ENCODE measurements at regions not wholly inside any gene's neighbourhood (a gene's known extent, or its start where the extent isn't known, plus 50 kb on each side); places are given as distances from the start of the nearest gene placed in this dataset.

- H3K36me3 Mint-ChIP-seq (ENCODE audit: low read depth, unreplicated experiment) = no peaks in the 10 kb centered on the region
- no peak for TF ChIP-seq CTCF (IDR thresholded peaks at IDR 0.05; ENCODE audit: unreplicated experiment)
- H3K27ac Mint-ChIP-seq (ENCODE audit: unreplicated experiment) = no peak overlapping the region
- H3K27me3 Mint-ChIP-seq (ENCODE audit: unreplicated experiment) = no peaks in the 10 kb centered on the region
- no peak for DNase-seq (ENCODE audit: low spot score)
- no peaks in the 10 kb centered on the region for H3K9me3 Mint-ChIP-seq (ENCODE audit: unreplicated experiment)
- no peaks in the 10 kb centered on the region for H3K4me1 Mint-ChIP-seq (ENCODE audit: unreplicated experiment)
- H3K4me3 Mint-ChIP-seq (ENCODE audit: unreplicated experiment) = no peak overlapping the region
Observed at GRCh38 chr1:221565711-221566110, 176.2 kb downstream of the DUSP10 start.

GRCh38 chr1:221567859-221568507 lies 173.9 kb downstream of the DUSP10 start:
- Mint-ChIP-seq H3K27me3 (ENCODE audit: unreplicated experiment) (no peaks in the 10 kb centered on the region), H3K9me3 (ENCODE audit: unreplicated experiment) (no peaks in the 10 kb centered on the region), H3K4me3 (ENCODE audit: unreplicated experiment) (no peak overlapping the region), H3K36me3 (ENCODE audit: low read depth, unreplicated experiment) (no peaks in the 10 kb centered on the region), H3K4me1 (ENCODE audit: unreplicated experiment) (no peaks in the 10 kb centered on the region), H3K27ac (ENCODE audit: unreplicated experiment) (no peak overlapping the region)
- no peak for TF ChIP-seq CTCF (IDR thresholded peaks at IDR 0.05; ENCODE audit: unreplicated experiment)
- DNase-seq (ENCODE audit: low spot score) = no peak

GRCh38 chr1:221573756-221574155 lies 168.1 kb downstream of the DUSP10 start:
- Mint-ChIP-seq H3K27me3 (ENCODE audit: unreplicated experiment) (no peaks in the 10 kb centered on the region), H3K4me1 (ENCODE audit: unreplicated experiment) (no peaks in the 10 kb centered on the region), H3K4me3 (ENCODE audit: unreplicated experiment) (no peak overlapping the region), H3K27ac (ENCODE audit: unreplicated experiment) (no peak overlapping the region), H3K36me3 (ENCODE audit: low read depth, unreplicated experiment) (no peaks in the 10 kb centered on the region), H3K9me3 (ENCODE audit: unreplicated experiment) (no peaks in the 10 kb centered on the region)
- no peak for DNase-seq (ENCODE audit: low spot score)
- TF ChIP-seq CTCF (IDR thresholded peaks at IDR 0.05; ENCODE audit: unreplicated experiment) = no peak

- Mint-ChIP-seq H3K36me3 (ENCODE audit: low read depth, unreplicated experiment) (no peaks in the 10 kb centered on the region), H3K4me1 (ENCODE audit: unreplicated experiment) (no peaks in the 10 kb centered on the region), H3K27ac (ENCODE audit: unreplicated experiment) (no peak overlapping the region), H3K9me3 (ENCODE audit: unreplicated experiment) (no peaks in the 10 kb centered on the region), H3K4me3 (ENCODE audit: unreplicated experiment) (no peak overlapping the region), H3K27me3 (ENCODE audit: unreplicated experiment) (no peaks in the 10 kb centered on the region)
- DNase-seq (ENCODE audit: low spot score) = no peak
- no peak for TF ChIP-seq CTCF (IDR thresholded peaks at IDR 0.05; ENCODE audit: unreplicated experiment)
Observed at GRCh38 chr1:221574529-221574928, 167.4 kb downstream of the DUSP10 start.

GRCh38 chr1:221575605-221576004 lies 166.3 kb downstream of the DUSP10 start:
- Mint-ChIP-seq H3K27ac (ENCODE audit: unreplicated experiment) (no peak overlapping the region), H3K27me3 (ENCODE audit: unreplicated experiment) (no peaks in the 10 kb centered on the region), H3K4me1 (ENCODE audit: unreplicated experiment) (no peaks in the 10 kb centered on the region), H3K4me3 (ENCODE audit: unreplicated experiment) (no peak overlapping the region), H3K9me3 (ENCODE audit: unreplicated experiment) (no peaks in the 10 kb centered on the region), H3K36me3 (ENCODE audit: low read depth, unreplicated experiment) (no peaks in the 10 kb centered on the region)
- no peak for TF ChIP-seq CTCF (IDR thresholded peaks at IDR 0.05; ENCODE audit: unreplicated experiment)
- no peak for DNase-seq (ENCODE audit: low spot score)

Data from endothelial cell (in vitro differentiated cells).